HepG2 (cell line): ENCODE measurements at regions not wholly inside any gene's neighbourhood (a gene's known extent, or its start where the extent isn't known, plus 50 kb on each side); places are given as distances from the start of the nearest gene placed in this dataset.

Source experiments
- ATAC-seq: fragments of 200-7000 bp; cut with Tn5 transposase; 3 replicates; pipeline ENCODE4 v1.9.1; 2020; ENCODE audit warnings: mild to moderate bottlenecking, moderate library complexity
- BruUV-seq: library from RNA; stranded (reverse); fragments of 400-500 nt; replicated peaks from 2 replicates; lab custom pipeline; 2021; lab: Mats Ljungman, UMichigan
- CTCF ChIA-PET: fragments of 300-600 bp; formaldehyde crosslinking; extraction: SDS; loops from one replicate; lab custom pipeline; 2021; ENCODE audit warnings: low total read pairs, inconsistent platforms, low intra/inter-chr PET ratio; lab: Yijun Ruan, JAX
- POLR2A ChIA-PET: fragments of 350-600 bp; sonication (Branson Sonifier 250); formaldehyde crosslinking; loops from one replicate; lab custom pipeline; 2020; ENCODE audit warnings: antibody characterized with exemption, inconsistent platforms; lab: Yijun Ruan, JAX
- DNase-seq: peaks from one replicate; pipeline ENCODE4 v3.0.0-alpha.2; 2015; ENCODE audit warnings: low spot score
- FAIRE-seq: peaks from 3 replicates; lab custom pipeline; 2011; peaks lifted over from hg19 to GRCh38; lab: Jason Lieb, UNC
- H2AFZ ChIP-seq: one replicate; pipeline ENCODE4 v1.6.1; 2011; ENCODE audit warnings: low read length, inconsistent platforms
- H3K27ac ChIP-seq: fragments of 300-600 bp; 3 replicates; pipeline ENCODE4 v1.8.0; 2011; ENCODE audit warnings: mixed run types, mild to moderate bottlenecking, mixed read lengths, low read length, inconsistent platforms; ENCODE audit not compliant: insufficient read depth; ENCODE audit errors: extremely low read length
- H3K27me3 ChIP-seq, 2 experiments: fragments of 200-600 bp in 1 of 2; 2 replicates in 1 of 2; 3 replicates in 1 of 2; pipeline versions ENCODE4 v1.6.0 to v1.8.0; 2011; ENCODE audit warnings: low read length in 2 of 2, mild to moderate bottlenecking in 2 of 2, moderate library complexity in 2 of 2, inconsistent platforms in 1 of 2; ENCODE audit not compliant: insufficient read depth in 2 of 2, control insufficient read depth in 1 of 2
- H3K36me3 ChIP-seq, 2 experiments: fragments of 200-600 bp in 1 of 2; replicated peaks in 1 of 2; 2 replicates in 1 of 2; 3 replicates in 1 of 2; pipeline versions ENCODE4 v1.5.1 to v1.8.0; 2011; ENCODE audit warnings: low read length in 2 of 2, inconsistent platforms in 1 of 2; ENCODE audit not compliant: insufficient read depth in 2 of 2, control insufficient read depth in 1 of 2
- H3K4me1 ChIP-seq: 2 replicates; pipeline ENCODE4 v1.5.1; 2012; ENCODE audit warnings: low read length, inconsistent platforms; ENCODE audit not compliant: insufficient read depth
- H3K4me2 ChIP-seq: 2 replicates; pipeline ENCODE4 v1.6.0; 2011; ENCODE audit warnings: low read depth, low read length, inconsistent platforms
- H3K4me3 ChIP-seq, 3 experiments: fragments of 200-600 bp in 1 of 3; sonication (generic), shearing (Covaris generic) in 1 of 3; replicated peaks in 1 of 3; 2 replicates each; pipeline ENCODE4 v1.5.1; 2011 to 2016; ENCODE audit warnings: low read length in 3 of 3, inconsistent platforms in 2 of 3, low read depth in 2 of 3, mild to moderate bottlenecking in 2 of 3, control low read depth in 1 of 3, mixed read lengths in 1 of 3; ENCODE audit not compliant: insufficient read depth in 1 of 3
- H3K79me2 ChIP-seq: one replicate; pipeline ENCODE4 v1.6.1; 2011; ENCODE audit warnings: low read length, inconsistent platforms; ENCODE audit not compliant: insufficient read depth
- H3K9ac ChIP-seq: 2 replicates; pipeline ENCODE4 v1.6.0; 2011; ENCODE audit warnings: mild to moderate bottlenecking, low read depth, low read length, inconsistent platforms; ENCODE audit not compliant: insufficient read depth
- H3K9me3 ChIP-seq: 2 replicates; pipeline ENCODE4 v1.5.1; 2012; ENCODE audit warnings: mild to moderate bottlenecking, low read length
- H4K20me1 ChIP-seq: 2 replicates; pipeline ENCODE4 v1.6.0; 2011; ENCODE audit warnings: inconsistent platforms, mild to moderate bottlenecking, low read length, moderate library complexity; ENCODE audit not compliant: insufficient read depth
- ATF2 ChIP-seq: sonication (generic); formaldehyde crosslinking; IDR thresholded peaks from 2 replicates; pipeline ENCODE4 v1.4.0; 2020; ENCODE audit warnings: missing genetic modification reagents
- CEBPB ChIP-seq: IDR thresholded peaks from 2 replicates; pipeline ENCODE4 v1.6.1; 2011; ENCODE audit warnings: low read depth, low read length, improper control_type of control experiment, borderline replicate concordance
- HOXA7 ChIP-seq: sonication (generic); formaldehyde crosslinking; IDR thresholded peaks from 2 replicates; pipeline ENCODE4 v1.8.1; 2022; ENCODE audit warnings: mild to moderate bottlenecking, missing genetic modification reagents, moderate library complexity
- NFE2 ChIP-seq: sonication (generic); formaldehyde crosslinking; IDR thresholded peaks from 2 replicates; pipeline ENCODE4 v1.4.0; 2020; ENCODE audit warnings: missing genetic modification reagents
- PAXIP1 ChIP-seq: sonication (generic); formaldehyde crosslinking; conservative IDR thresholded peaks from 2 replicates; pipeline ENCODE4 v1.4.0; 2020; ENCODE audit warnings: mild to moderate bottlenecking, missing genetic modification reagents, moderate library complexity
- SMARCE1 ChIP-seq: fragments of 450-650 bp; IDR thresholded peaks from 2 replicates; pipeline ENCODE4 v1.6.1; 2017; ENCODE audit warnings: borderline replicate concordance
- SUZ12 ChIP-seq: fragments of 150-350 bp; IDR thresholded peaks from 2 replicates; pipeline ENCODE4 v1.6.1; 2014; ENCODE audit warnings: low read depth, low read length
- TAF1 ChIP-seq: sonication (generic); formaldehyde crosslinking; IDR thresholded peaks from 2 replicates; pipeline ENCODE4 v1.4.0; 2020; ENCODE audit warnings: missing genetic modification reagents
- ZC3H13 ChIP-seq: sonication (generic); formaldehyde crosslinking; IDR thresholded peaks from 2 replicates; pipeline ENCODE4 v1.8.1; 2023; ENCODE audit warnings: mild to moderate bottlenecking, missing genetic modification reagents, moderate library complexity
- ZNF468 ChIP-seq: sonication (generic); formaldehyde crosslinking; IDR thresholded peaks from 2 replicates; pipeline ENCODE4 v1.8.0; 2022; ENCODE audit warnings: mild to moderate bottlenecking, moderate library complexity, missing genetic modification reagents
- ZNF576 ChIP-seq: sonication (generic); formaldehyde crosslinking; IDR thresholded peaks from 2 replicates; pipeline ENCODE4 v1.4.0; 2020; ENCODE audit warnings: mild to moderate bottlenecking, missing genetic modification reagents
- ZZZ3 ChIP-seq: sonication (generic); formaldehyde crosslinking; IDR thresholded peaks from 2 replicates; pipeline ENCODE4 v1.4.0; 2020; ENCODE audit warnings: missing genetic modification reagents, mild to moderate bottlenecking, borderline replicate concordance
- WGBS: methylation state at CpG from one replicate; pipeline ENCODE4 v1.1.6; 2017; ENCODE audit warnings: low lambda C conversion rate; 5-methylcytosine and 5-hydroxymethylcytosine counted together
- in situ Hi-C: cut with HindIII; loops from 2 replicates; pipeline ENCODE4 v1.10.0; 2017; ENCODE audit warnings: low pct_unique_long_range_greater_than_20kb; ENCODE audit not compliant: extremely low pct_ligation_motif_present
- intact Hi-C: fragments of 100-400 bp; cut with micrococcal nuclease; formaldehyde crosslinking; loops from one replicate; pipeline ENCODE4 v1.10.0; 2022; ENCODE audit not compliant: unreplicated experiment

GRCh38 chr3:82363131-82363530 lies 601.7 kb upstream of the GBE1 start:
- ATAC-seq (no peak), FAIRE-seq (no peak), DNase-seq (no peak)
- CTCF ChIA-PET = no interaction called here
- H3K4me1 ChIP-seq = no peaks in the 10 kb centered on the region
- H3K9me3 ChIP-seq = peaks cover 10% of the 10 kb centered on the region; the same call in 1 of the 2 replicates
- no peak overlapping the region for H3K9ac ChIP-seq
- POLR2A ChIA-PET = no interaction called here
- H3K36me3 ChIP-seq = no peaks in the 10 kb centered on the region
- intact Hi-C loops (no loop called here), in situ Hi-C loops (no loop called here)
- no peak overlapping the region for H3K27ac ChIP-seq
- TF ChIP-seq SUZ12 (no peak), CEBPB (peak; percentile 60; the same call in 1 of the 2 replicates), HOXA7 (CRISPR knock-in tag) (no peak)
- H3K27me3 ChIP-seq = no peaks in the 10 kb centered on the region
- H4K20me1 ChIP-seq = no peaks in the 10 kb centered on the region
- no peak overlapping the region for H2AFZ ChIP-seq
- 59% methylated on average over 1 of the region's 1 CpG for WGBS
- H3K79me2 ChIP-seq = no peaks in the 10 kb centered on the region
- H3K4me3 ChIP-seq = no peak overlapping the region
- no peak overlapping the region for H3K4me2 ChIP-seq
- BruUV-seq = no TSS peak

DNA sequence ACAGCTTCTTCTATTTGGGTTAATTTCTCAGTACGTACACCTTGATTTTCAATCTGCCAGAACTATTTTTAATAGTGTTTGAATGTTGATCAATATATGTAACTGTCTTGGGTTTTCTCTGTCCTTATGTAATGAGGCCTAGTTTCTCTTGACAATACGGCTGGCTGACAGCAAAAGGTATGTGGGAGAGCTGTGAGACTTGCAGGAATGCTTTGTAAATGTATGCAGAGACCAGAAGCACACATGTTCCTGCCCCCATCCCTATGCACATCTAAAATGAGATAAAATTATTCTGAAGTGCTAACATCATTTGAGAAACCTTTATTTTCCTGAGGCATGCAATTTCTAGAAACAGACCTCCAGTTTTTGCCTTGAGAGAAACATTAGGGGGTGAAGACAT lies 593.8 kb upstream of the GBE1 start:
- H3K27me3 ChIP-seq = no peaks in the 10 kb centered on the region
- FAIRE-seq (no peak), ATAC-seq (no peak), DNase-seq (no peak)
- no peaks in the 10 kb centered on the region for H3K79me2 ChIP-seq
- POLR2A ChIA-PET = no interaction called here
- CTCF ChIA-PET = no interaction called here
- H3K4me3 ChIP-seq = no peak overlapping the region
- no peak overlapping the region for H3K4me2 ChIP-seq
- no peaks in the 10 kb centered on the region for H3K36me3 ChIP-seq
- H3K9ac ChIP-seq = no peak overlapping the region
- H3K4me1 ChIP-seq = no peaks in the 10 kb centered on the region
- no peak overlapping the region for H2AFZ ChIP-seq
- no TSS peak for BruUV-seq
- in situ Hi-C loops (no loop called here), intact Hi-C loops (no loop called here)
- H4K20me1 ChIP-seq = no peaks in the 10 kb centered on the region
- no peak overlapping the region for H3K27ac ChIP-seq
- 56% methylated on average over 2 of the region's 2 CpGs for WGBS
- no peaks in the 10 kb centered on the region for H3K9me3 ChIP-seq
- TF ChIP-seq TAF1 (CRISPR knock-in tag) = no peak
- TF ChIP-seq ZC3H13 (CRISPR knock-in tag) = no peak
- no peak for TF ChIP-seq NFE2
- TF ChIP-seq SMARCE1 = no peak
- TF ChIP-seq ZNF468 (CRISPR knock-in tag) = no peak
- TF ChIP-seq ZNF576 = no peak
- no peak for TF ChIP-seq PAXIP1 (CRISPR knock-in tag)
- no peak for TF ChIP-seq ATF2 (CRISPR knock-in tag)
- no peak for TF ChIP-seq ZZZ3 (CRISPR knock-in tag)
